OCI-LY1 (cell line): ENCODE measurements at regions not wholly inside any gene's neighbourhood (a gene's known extent, or its start where the extent isn't known, plus 50 kb on each side); places are given as distances from the start of the nearest gene placed in this dataset.
"Not testable (repeated sequence)": the region's sequence is repeated elsewhere in the genome, so short reads cannot be mapped to it uniquely, and the experiment has no call there.

ENCODE experiments used
- H2AFZ ChIP-seq: fragments of 200-600 bp; sonication (generic), shearing (Covaris generic); 2 replicates; pipeline ENCODE4 v1.6.0; 2014; ENCODE audit warnings: antibody characterized with exemption, mild to moderate bottlenecking, low read length
- H3F3A ChIP-seq: fragments of 200-600 bp; sonication (generic), shearing (Covaris generic); 2 replicates; pipeline ENCODE4 v1.6.0; 2014; ENCODE audit warnings: mild to moderate bottlenecking, antibody characterized with exemption, low read length, moderate library complexity; ENCODE audit not compliant: insufficient read depth
- H3K27ac ChIP-seq: fragments of 200-600 bp; sonication (generic); 2 replicates; pipeline ENCODE4 v1.5.1; 2014; ENCODE audit warnings: low read length, mixed run types, mild to moderate bottlenecking, low read depth; ENCODE audit not compliant: poor library complexity, severe bottlenecking
- H3K27me3 ChIP-seq: fragments of 200-600 bp; sonication (generic); 2 replicates; pipeline ENCODE4 v1.6.0; 2014; ENCODE audit warnings: antibody characterized with exemption, mild to moderate bottlenecking, low read length, moderate library complexity; ENCODE audit not compliant: insufficient read depth
- H3K36me3 ChIP-seq: fragments of 200-600 bp; sonication (generic); 2 replicates; pipeline ENCODE4 v1.6.1; 2014; ENCODE audit warnings: mild to moderate bottlenecking, antibody characterized with exemption, low read length, moderate library complexity, mixed read lengths; ENCODE audit not compliant: insufficient read depth
- H3K4me1 ChIP-seq: fragments of 200-600 bp; sonication (generic); 2 replicates; pipeline ENCODE4 v1.5.1; 2014; ENCODE audit warnings: mild to moderate bottlenecking, low read length, moderate library complexity; ENCODE audit not compliant: insufficient read depth, severe bottlenecking
- H3K4me2 ChIP-seq: fragments of 200-600 bp; sonication (generic), shearing (Covaris generic); 2 replicates; pipeline ENCODE4 v1.6.1; 2014; ENCODE audit warnings: low read length
- H3K4me3 ChIP-seq: fragments of 200-600 bp; sonication (generic); 2 replicates; pipeline ENCODE4 v1.5.1; 2014; ENCODE audit warnings: low read length, low read depth, mild to moderate bottlenecking, mixed read lengths; ENCODE audit not compliant: poor library complexity, severe bottlenecking
- H3K79me2 ChIP-seq: fragments of 200-600 bp; shearing (Covaris generic); 2 replicates; pipeline ENCODE4 v1.6.1; 2016; ENCODE audit warnings: mixed run types, low read length, mixed read lengths; ENCODE audit not compliant: insufficient read depth
- H3K9ac ChIP-seq: fragments of 200-600 bp; sonication (generic), shearing (Covaris generic); 2 replicates; pipeline ENCODE4 v1.6.1; 2014; ENCODE audit warnings: mild to moderate bottlenecking, low read length, mixed read lengths
- H3K9me2 ChIP-seq: fragments of 200-600 bp; sonication (generic), shearing (Covaris generic); 2 replicates; pipeline ENCODE4 v1.6.1; 2014; ENCODE audit warnings: low read depth, mild to moderate bottlenecking, low read length, mixed read lengths
- H3K9me3 ChIP-seq: fragments of 200-600 bp; shearing (Covaris generic); 2 replicates; pipeline ENCODE4 v1.6.1; 2014; ENCODE audit warnings: low read length, mixed read lengths
- H4K20me1 ChIP-seq: fragments of 200-600 bp; sonication (generic), shearing (Covaris generic); 2 replicates; pipeline ENCODE4 v1.6.0; 2016; ENCODE audit warnings: mild to moderate bottlenecking, low read length; ENCODE audit not compliant: insufficient read depth
- CTCF ChIP-seq: fragments of 200-600 bp; sonication (generic), shearing (Covaris generic); IDR thresholded peaks from 2 replicates; pipeline ENCODE4 v1.5.1; 2017; ENCODE audit warnings: mild to moderate bottlenecking, antibody characterized with exemption, low read length, moderate library complexity, mixed read lengths
- EZH2 ChIP-seq: fragments of 200-600 bp; sonication (generic), shearing (Covaris generic); IDR thresholded peaks from 2 replicates; pipeline ENCODE4 v1.8.0; 2017; ENCODE audit warnings: borderline replicate concordance, mixed run types, mild to moderate bottlenecking, antibody characterized with exemption, low read length, moderate library complexity, mixed read lengths

GRCh38 chr2:869357-869871 lies 81.2 kb upstream of the SNTG2 start:
- H3K4me2 ChIP-seq: no peak overlapping the region
- no peaks in the 10 kb centered on the region for H3F3A ChIP-seq
- H3K9ac ChIP-seq: no peak overlapping the region
- no peak for TF ChIP-seq EZH2
- no peak for TF ChIP-seq CTCF
- H3K27me3 ChIP-seq: no peaks in the 10 kb centered on the region
- no peak overlapping the region for H2AFZ ChIP-seq
- H3K4me1 ChIP-seq: no peaks in the 10 kb centered on the region
- H3K9me3 ChIP-seq: no peaks in the 10 kb centered on the region
- no peaks in the 10 kb centered on the region for H3K9me2 ChIP-seq
- H4K20me1 ChIP-seq: no peaks in the 10 kb centered on the region
- no peak overlapping the region for H3K4me3 ChIP-seq
- H3K27ac ChIP-seq: no peak overlapping the region
- H3K36me3 ChIP-seq: no peaks in the 10 kb centered on the region
- H3K79me2 ChIP-seq: no peaks in the 10 kb centered on the region

GRCh38 chr2:868857-869256 lies 81.8 kb upstream of the SNTG2 start:
- not testable (repeated sequence) for H3K27me3 ChIP-seq, H3K4me1 ChIP-seq

GRCh38 chr2:867296-867695 lies 83.4 kb upstream of the SNTG2 start:
- Histone ChIP-seq H3K9me3 (no peaks in the 10 kb centered on the region), H3K9ac (no peak overlapping the region), H3K79me2 (no peaks in the 10 kb centered on the region), H3K4me2 (no peak overlapping the region), H3F3A (no peaks in the 10 kb centered on the region), H3K9me2 (no peaks in the 10 kb centered on the region), H3K27me3 (no peaks in the 10 kb centered on the region), H2AFZ (no peak overlapping the region), H3K4me1 (no peaks in the 10 kb centered on the region), H3K4me3 (no peak overlapping the region), H3K27ac (no peak overlapping the region), H4K20me1 (no peaks in the 10 kb centered on the region), H3K36me3 (no peaks in the 10 kb centered on the region)
- TF ChIP-seq CTCF (no peak), EZH2 (no peak)

More at GRCh38 chr2:868857-869256, 81.8 kb upstream of the SNTG2 start:
- not testable (repeated sequence) for H3K4me3 ChIP-seq, H4K20me1 ChIP-seq, H3K27ac ChIP-seq, H3K9me2 ChIP-seq, H2AFZ ChIP-seq, H3K36me3 ChIP-seq, H3K9me3 ChIP-seq, H3K79me2 ChIP-seq, H3K4me2 ChIP-seq, H3K9ac ChIP-seq, H3F3A ChIP-seq

- no peaks in the 10 kb centered on the region for H3K36me3 ChIP-seq
- H4K20me1 ChIP-seq: no peaks in the 10 kb centered on the region
- H3K9me3 ChIP-seq: no peaks in the 10 kb centered on the region
- H3K79me2 ChIP-seq: no peaks in the 10 kb centered on the region
- no peaks in the 10 kb centered on the region for H3K4me1 ChIP-seq
- no peaks in the 10 kb centered on the region for H3K9me2 ChIP-seq
- no peak overlapping the region for H3K27ac ChIP-seq
- no peak overlapping the region for H3K9ac ChIP-seq
- H3K4me3 ChIP-seq: no peak overlapping the region
- H3K4me2 ChIP-seq: no peak overlapping the region
- no peaks in the 10 kb centered on the region for H3F3A ChIP-seq
- H3K27me3 ChIP-seq: no peaks in the 10 kb centered on the region
- TF ChIP-seq CTCF (no peak), EZH2 (no peak)
- H2AFZ ChIP-seq: no peak overlapping the region
Measured at GRCh38 chr2:866887-867286, 83.8 kb upstream of the SNTG2 start.
